Thyroid gland (tissue), 4 donors: ENCODE measurements at regions not wholly inside any gene's neighbourhood (a gene's known extent, or its start where the extent isn't known, plus 50 kb on each side); places are given as distances from the start of the nearest gene placed in this dataset.

Source experiments
- DNase-seq, 2 donors: peaks; one replicate each; pipeline ENCODE4 v3.0.0-alpha.2; 2019
- H3K27ac ChIP-seq, 3 donors: fragments of 200-600 bp; sonication (generic); 1 replicate in 2 of 3; 2 replicates in 1 of 3; pipeline ENCODE4 v1.5.1; 2016 to 2019; ENCODE audit warnings: mild to moderate bottlenecking in 1 of 3, moderate library complexity in 1 of 3
- H3K27me3 ChIP-seq: fragments of 200-600 bp; sonication (generic); one replicate; pipeline ENCODE4 v1.5.1; 2019
- H3K36me3 ChIP-seq, 2 donors: fragments of 200-600 bp; sonication (generic); one replicate each; pipeline ENCODE4 v1.5.1; 2016 to 2019
- H3K4me1 ChIP-seq, 2 donors: fragments of 200-600 bp; sonication (generic); one replicate each; pipeline ENCODE4 v1.5.1; 2017 to 2019
- H3K4me3 ChIP-seq, 3 donors: fragments of 200-600 bp; sonication (generic); replicated peaks in 1 of 3; 1 replicate in 2 of 3; 2 replicates in 1 of 3; pipeline ENCODE4 v1.5.1; 2016; ENCODE audit warnings: mild to moderate bottlenecking in 1 of 3
- H3K9me3 ChIP-seq: fragments of 200-600 bp; sonication (generic); one replicate; pipeline ENCODE4 v1.5.1; 2017
- CTCF ChIP-seq, 6 experiments: fragments of 200-600 bp in 3 of 6; fragments of 450-650 bp in 3 of 6; sonication (generic) in 3 of 6; IDR thresholded peaks; one replicate each; pipeline ENCODE4 v1.5.1; 2016 to 2019; ENCODE audit warnings: antibody characterized with exemption in 6 of 6, mild to moderate bottlenecking in 2 of 6, inconsistent platforms in 1 of 6, moderate library complexity in 1 of 6
- POLR2A ChIP-seq, 2 donors: fragments of 450-650 bp; IDR thresholded peaks; one replicate each; pipeline ENCODE4 v1.6.1; 2017; ENCODE audit warnings: antibody characterized with exemption in 2 of 2, mild to moderate bottlenecking in 2 of 2, moderate library complexity in 1 of 2
- WGBS, 2 donors: methylation state at CpG; one replicate each; pipeline ENCODE4 v1.1.5; 2017; 5-methylcytosine and 5-hydroxymethylcytosine counted together
- intact Hi-C: fragments of 100-400 bp; cut with DNase I; formaldehyde crosslinking; loops from one replicate; pipeline ENCODE4 v1.15.1; 2023

GRCh38 chr13:32861304-32861703 lies 154.9 kb upstream of the KL start:
- 87 to 93% methylated on average over 3 of the region's 3 CpGs for WGBS, 2 donors
- H3K27ac ChIP-seq, result no peak overlapping the region
- no peaks in the 10 kb centered on the region for H3K36me3 ChIP-seq
- H3K9me3 ChIP-seq, result no peaks in the 10 kb centered on the region
- H3K27me3 ChIP-seq, result no peaks in the 10 kb centered on the region
- H3K4me3 ChIP-seq, result no peak overlapping the region
- no peak for TF ChIP-seq POLR2A (IDR thresholded peaks at IDR 0.05)
- no peak for TF ChIP-seq CTCF (IDR thresholded peaks at IDR 0.05)
- peaks cover 0 to 5% of the 10 kb centered on the region in 2 donors for H3K4me1 ChIP-seq
- DNase-seq, result no peak
- intact Hi-C loops, result no loop called here

GRCh38 chr13:32863596-32863995 lies 152.6 kb upstream of the KL start:
- H3K4me1 ChIP-seq, result peaks cover 0 to 5% of the 10 kb centered on the region in 2 donors
- peak; percentile 72 to 75 for DNase-seq
- H3K27ac ChIP-seq, result no peak overlapping the region
- intact Hi-C loops, result no loop called here
- H3K4me3 ChIP-seq, result no peak overlapping the region
- H3K27me3 ChIP-seq, result no peaks in the 10 kb centered on the region
- 41 to 44% methylated on average over 3 of the region's 3 CpGs for WGBS, 2 donors
- H3K36me3 ChIP-seq, result no peaks in the 10 kb centered on the region
- TF ChIP-seq POLR2A (IDR thresholded peaks at IDR 0.05), result no peak
- no peak for TF ChIP-seq CTCF (IDR thresholded peaks at IDR 0.05)
- no peaks in the 10 kb centered on the region for H3K9me3 ChIP-seq

GRCh38 chr13:32866921-32867320 lies 149.3 kb upstream of the KL start:
- H3K27ac ChIP-seq, result no peak overlapping the region
- no peaks in the 10 kb centered on the region for H3K36me3 ChIP-seq
- no peak for DNase-seq
- TF ChIP-seq CTCF (IDR thresholded peaks at IDR 0.05) (no peak), POLR2A (IDR thresholded peaks at IDR 0.05) (no peak)
- H3K27me3 ChIP-seq, result no peaks in the 10 kb centered on the region
- no peak overlapping the region for H3K4me3 ChIP-seq
- intact Hi-C loops, result no loop called here
- peaks cover 0 to 5% of the 10 kb centered on the region in 2 donors for H3K4me1 ChIP-seq
- 76 to 79% methylated on average over 4 of the region's 4 CpGs for WGBS, 2 donors
- no peaks in the 10 kb centered on the region for H3K9me3 ChIP-seq

- Histone ChIP-seq H3K4me3 (no peak overlapping the region), H3K9me3 (no peaks in the 10 kb centered on the region), H3K36me3 (no peaks in the 10 kb centered on the region), H3K4me1 (no peaks in the 10 kb centered on the region), H3K27me3 (no peaks in the 10 kb centered on the region), H3K27ac (no peak overlapping the region)
- TF ChIP-seq POLR2A (IDR thresholded peaks at IDR 0.05) (no peak), CTCF (IDR thresholded peaks at IDR 0.05) (no peak)
- WGBS, 2 donors, result 89 to 94% methylated on average over 2 of the region's 2 CpGs
- DNase-seq, result no peak
- intact Hi-C loops, result no loop called here
Observed at GRCh38 chr13:32877491-32877890, 138.7 kb upstream of the KL start.

GRCh38 chr13:32878163-32878562 lies 138.1 kb upstream of the KL start:
- no peak overlapping the region for H3K4me3 ChIP-seq

More at GRCh38 chr13:32878163-32878562, 138.1 kb upstream of the KL start:
- no peak for TF ChIP-seq POLR2A (IDR thresholded peaks at IDR 0.05)
- no peak for TF ChIP-seq CTCF (IDR thresholded peaks at IDR 0.05)
- H3K36me3 ChIP-seq, result no peaks in the 10 kb centered on the region
- 77 to 87% methylated on average over 4 of the region's 4 CpGs for WGBS, 2 donors
- H3K4me1 ChIP-seq, result no peaks in the 10 kb centered on the region
- intact Hi-C loops, result no loop called here
- no peaks in the 10 kb centered on the region for H3K9me3 ChIP-seq
- H3K27ac ChIP-seq, result no peak overlapping the region
- DNase-seq, result no peak
- no peaks in the 10 kb centered on the region for H3K27me3 ChIP-seq
